Ovary (tissue), 3 donors: ENCODE measurements at regions not wholly inside any gene's neighbourhood (a gene's known extent, or its start where the extent isn't known, plus 50 kb on each side); places are given as distances from the start of the nearest gene placed in this dataset.

Experiments
- CTCF ChIP-seq, 3 donors: fragments of 450-650 bp in 2 of 3; fragments of 200-600 bp in 1 of 3; IDR thresholded peaks; one replicate each; pipeline versions ENCODE4 v1.5.1 to v1.8.0; 2016 to 2022; ENCODE audit warnings: antibody characterized with exemption in 3 of 3, mild to moderate bottlenecking in 1 of 3
- POLR2A ChIP-seq: fragments of 450-650 bp; IDR thresholded peaks from one replicate; pipeline ENCODE4 v1.6.1; 2017; ENCODE audit warnings: antibody characterized with exemption, mild to moderate bottlenecking, moderate library complexity
- donor health status: DM: no; HTN: no; CAD: no.

DNA sequence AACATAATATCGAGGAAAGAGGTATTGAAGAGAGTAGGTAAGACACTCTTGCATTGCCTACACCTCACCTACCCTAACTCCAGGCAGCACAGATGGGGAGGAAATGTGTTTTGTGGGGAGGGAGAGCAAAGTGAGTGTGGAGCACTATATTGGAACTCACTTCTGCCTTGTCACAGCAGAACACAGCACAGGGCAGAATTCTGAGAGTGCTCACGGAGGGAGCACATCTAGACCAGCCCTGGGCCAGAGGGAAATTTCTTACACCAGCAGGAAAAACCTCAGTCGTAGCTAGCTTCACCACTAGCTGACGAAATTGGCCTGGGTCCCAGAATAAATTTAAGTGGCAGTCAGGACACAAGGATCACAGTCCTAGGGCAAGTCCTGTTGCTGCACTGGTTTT, 517.3 kb downstream of the TMA16 start:
- no peak for TF ChIP-seq CTCF (IDR thresholded peaks at IDR 0.05)
- TF ChIP-seq POLR2A: no peak
